Heart right ventricle (tissue), 16 donors: ENCODE measurements at regions not wholly inside any gene's neighbourhood (a gene's known extent, or its start where the extent isn't known, plus 50 kb on each side); places are given as distances from the start of the nearest gene placed in this dataset.

Experiments
- ATAC-seq, 8 donors: fragments of 200-7000 bp; cut with Tn5 transposase; one replicate each; pipeline ENCODE4 v1.9.1; 2020; ENCODE audit warnings: mild to moderate bottlenecking in 8 of 8, moderate library complexity in 8 of 8, moderate number of reproducible peaks in 1 of 8
- DNase-seq, 2 donors: peaks; one replicate each; pipeline ENCODE4 v3.0.0-alpha.2; 2020
- H3K27ac ChIP-seq, 10 donors: fragments of 200-600 bp; sonication (generic) in 2 of 10; one replicate each; pipeline versions ENCODE4 v1.5.0 to v1.8.0; 2020 to 2022; ENCODE audit warnings: mild to moderate bottlenecking in 3 of 10
- H3K27me3 ChIP-seq, 7 donors: fragments of 200-600 bp; one replicate each; pipeline ENCODE4 v1.8.0; 2021 to 2022; ENCODE audit warnings: mild to moderate bottlenecking in 2 of 7
- H3K36me3 ChIP-seq, 9 donors: fragments of 200-600 bp; sonication (generic) in 1 of 9; one replicate each; pipeline versions ENCODE4 v1.5.0 to v1.8.0; 2020 to 2022; ENCODE audit warnings: mild to moderate bottlenecking in 2 of 9
- H3K4me1 ChIP-seq, 9 donors: fragments of 200-600 bp; sonication (generic) in 1 of 9; one replicate each; pipeline versions ENCODE4 v1.5.0 to v1.8.0; 2020 to 2022; ENCODE audit warnings: mild to moderate bottlenecking in 4 of 9
- H3K4me3 ChIP-seq, 10 donors: fragments of 200-600 bp; sonication (generic) in 2 of 10; one replicate each; pipeline versions ENCODE4 v1.5.0 to v1.8.0; 2020 to 2022; ENCODE audit warnings: mild to moderate bottlenecking in 7 of 10, moderate library complexity in 2 of 10
- H3K9me3 ChIP-seq, 11 donors: fragments of 200-600 bp in 10 of 11; sonication (generic) in 2 of 11; one replicate each; pipeline versions ENCODE4 v1.5.0 to v1.8.0; 2013 to 2022; ENCODE audit warnings: mild to moderate bottlenecking in 2 of 11, control low read depth in 1 of 11, moderate library complexity in 1 of 11
- CTCF ChIP-seq, 9 donors: fragments of 200-600 bp; sonication (generic) in 2 of 9; IDR thresholded peaks; one replicate each; pipeline versions ENCODE4 v1.5.0 to v1.8.0; 2021 to 2022; ENCODE audit warnings: antibody characterized with exemption in 9 of 9, mild to moderate bottlenecking in 5 of 9, moderate library complexity in 1 of 9
- WGBS, 2 donors: extraction: QIAGEN DNeasy Blood & Tissue Kit; methylation state at CpG; one replicate each; pipeline ENCODE4 v1.1.7; 2013; ENCODE audit warnings: inconsistent platforms in 1 of 2; 5-methylcytosine and 5-hydroxymethylcytosine counted together
- intact Hi-C, 10 donors: fragments of 100-400 bp; cut with DNase I; formaldehyde crosslinking; loops; one replicate each; pipeline versions ENCODE4 v1.11.1 to v1.14.2; 2022
- donor health status: Arrhythmogenic right ventricular cardiomyopathy.
- donor health status: ischemic (EF 13 %, LVEDD 7.1; RV severe dilation, severe dysfunction).
- donor health status: healthy with polysubstance abuse.
- donor health status: DM: no; HTN: yes; CAD: no.
- donor health status: DM: no; HTN: no; CAD: no.
- donor health status: ischemic (EF 25% LVEDD 6.9; RV normal size, moderate dysfunction).
- donor health status: ischemic (EF 25% LVEDD 5.7; RV mildly dilated, moderate dysfunction).
- donor health status: healthy.
- donor health status: DM: yes; HTN: yes; CAD: no.
- donor health status: Ischemic cardiomyopathy.
- donor health status: ischemic (EF 35%, LVEDD 5.7; RV mildly dilated, moderate dysfunction).
- donor health status: nonischemic (EF 11% LVEDD 7.7; RV severe dilation, severe dysfunction).
- donor health status: DM: yes; HTN: yes; CAD: no.
- donor health status: PGD.
- donor health status: ischemic (EF 29% LVEDD 5.4; RV normal size, mild dysfunction).
- donor health status: nonischemic (EF 23%, LVEDD 6.1; RV moderate dilation, normal function).

- H3K9me3 ChIP-seq = peaks cover 0 to 10% (median 0%) of the 10 kb centered on the region in 11 donors
- H3K27me3 ChIP-seq = no peaks in the 10 kb centered on the region
- intact Hi-C loops = no loop called here
- no peak overlapping the region for H3K4me3 ChIP-seq
- H3K27ac ChIP-seq = no peak overlapping the region
- WGBS, 2 donors = 89 to 100% methylated on average over 1 of the region's 1 CpG
- DNase-seq (no peak), ATAC-seq (no peak)
- no peaks in the 10 kb centered on the region for H3K36me3 ChIP-seq
- no peaks in the 10 kb centered on the region for H3K4me1 ChIP-seq
- TF ChIP-seq CTCF (IDR thresholded peaks at IDR 0.05) = no peak
Observed at GRCh38 chrX:34790026-34790425, 132.9 kb upstream of the TMEM47 start.

- H3K27me3 ChIP-seq = no peaks in the 10 kb centered on the region
- ATAC-seq = no peak
- WGBS, 2 donors = 67 to 73% methylated on average over 3 of the region's 3 CpGs
- no peaks in the 10 kb centered on the region for H3K4me1 ChIP-seq
- no peak for DNase-seq
- intact Hi-C loops = no loop called here
- peaks cover 0 to 22% (median 0%) of the 10 kb centered on the region in 11 donors for H3K9me3 ChIP-seq
- H3K36me3 ChIP-seq = no peaks in the 10 kb centered on the region
- H3K27ac ChIP-seq = no peak overlapping the region
- H3K4me3 ChIP-seq = no peak overlapping the region
- TF ChIP-seq CTCF (IDR thresholded peaks at IDR 0.05) = no peak
Observed at GRCh38 chrX:34805951-34806350, 136.6 kb upstream of the FAM47B start.

GRCh38 chrX:34809096-34809495 is 133.5 kb upstream of the FAM47B start:
- H3K4me1 ChIP-seq = no peaks in the 10 kb centered on the region
- no peak overlapping the region for H3K27ac ChIP-seq
- intact Hi-C loops = no loop called here

GRCh38 chrX:34810364-34810763 is 132.2 kb upstream of the FAM47B start:
- no peak for TF ChIP-seq CTCF (IDR thresholded peaks at IDR 0.05)
- Histone ChIP-seq H3K4me1 (no peaks in the 10 kb centered on the region), H3K27me3 (no peaks in the 10 kb centered on the region), H3K4me3 (no peak overlapping the region), H3K9me3 (no peaks in the 10 kb centered on the region), H3K36me3 (no peaks in the 10 kb centered on the region), H3K27ac (no peak overlapping the region)
- ATAC-seq = no peak
- 76 to 80% methylated on average over 2 of the region's 2 CpGs for WGBS, 2 donors
- no peak for DNase-seq
- intact Hi-C loops = no loop called here

More at GRCh38 chrX:34809096-34809495, 133.5 kb upstream of the FAM47B start:
- Histone ChIP-seq H3K9me3 (no peaks in the 10 kb centered on the region), H3K4me3 (no peak overlapping the region), H3K27me3 (no peaks in the 10 kb centered on the region), H3K36me3 (no peaks in the 10 kb centered on the region)
- no peak for TF ChIP-seq CTCF (IDR thresholded peaks at IDR 0.05)
- ATAC-seq (no peak), DNase-seq (no peak)
- WGBS, 2 donors = 74 to 76% methylated on average over 5 of the region's 5 CpGs

GRCh38 chrX:34810916-34811315 is 131.7 kb upstream of the FAM47B start:
- no peak for DNase-seq
- ATAC-seq = no peak
- Histone ChIP-seq H3K27me3 (no peaks in the 10 kb centered on the region), H3K36me3 (no peaks in the 10 kb centered on the region), H3K4me1 (no peaks in the 10 kb centered on the region), H3K27ac (no peak overlapping the region), H3K4me3 (no peak overlapping the region), H3K9me3 (no peaks in the 10 kb centered on the region)
- WGBS, 2 donors = 68 to 70% methylated on average over 2 of the region's 2 CpGs
- intact Hi-C loops = no loop called here
- no peak for TF ChIP-seq CTCF (IDR thresholded peaks at IDR 0.05)
